HUES6 (cell line): ENCODE measurements at regions not wholly inside any gene's neighbourhood (a gene's known extent, or its start where the extent isn't known, plus 50 kb on each side); places are given as distances from the start of the nearest gene placed in this dataset.

Source experiments
- H3K27ac ChIP-seq: 2 replicates; pipeline ENCODE4 v1.7.0; 2013; ENCODE audit warnings: low read depth, mild to moderate bottlenecking, low read length, inconsistent platforms
- H3K27me3 ChIP-seq: 2 replicates; pipeline ENCODE4 v1.6.1; 2013; ENCODE audit warnings: low read length; ENCODE audit not compliant: control insufficient read depth, insufficient read depth
- H3K36me3 ChIP-seq: 2 replicates; pipeline ENCODE4 v1.6.1; 2013; ENCODE audit warnings: low read length; ENCODE audit not compliant: control insufficient read depth, insufficient read depth
- H3K4me1 ChIP-seq: 2 replicates; pipeline ENCODE4 v1.6.1; 2013; ENCODE audit warnings: low read length; ENCODE audit not compliant: control insufficient read depth, insufficient read depth
- H3K4me3 ChIP-seq: 2 replicates; pipeline ENCODE4 v1.5.1; 2013; ENCODE audit warnings: low read depth, low read length
- H3K9ac ChIP-seq: one replicate; pipeline ENCODE4 v1.6.1; 2013; ENCODE audit warnings: mild to moderate bottlenecking, low read length
- H3K9me3 ChIP-seq: 2 replicates; pipeline ENCODE4 v1.6.1; 2013; ENCODE audit warnings: low read depth, low read length; ENCODE audit not compliant: control insufficient read depth, insufficient read depth

DNA sequence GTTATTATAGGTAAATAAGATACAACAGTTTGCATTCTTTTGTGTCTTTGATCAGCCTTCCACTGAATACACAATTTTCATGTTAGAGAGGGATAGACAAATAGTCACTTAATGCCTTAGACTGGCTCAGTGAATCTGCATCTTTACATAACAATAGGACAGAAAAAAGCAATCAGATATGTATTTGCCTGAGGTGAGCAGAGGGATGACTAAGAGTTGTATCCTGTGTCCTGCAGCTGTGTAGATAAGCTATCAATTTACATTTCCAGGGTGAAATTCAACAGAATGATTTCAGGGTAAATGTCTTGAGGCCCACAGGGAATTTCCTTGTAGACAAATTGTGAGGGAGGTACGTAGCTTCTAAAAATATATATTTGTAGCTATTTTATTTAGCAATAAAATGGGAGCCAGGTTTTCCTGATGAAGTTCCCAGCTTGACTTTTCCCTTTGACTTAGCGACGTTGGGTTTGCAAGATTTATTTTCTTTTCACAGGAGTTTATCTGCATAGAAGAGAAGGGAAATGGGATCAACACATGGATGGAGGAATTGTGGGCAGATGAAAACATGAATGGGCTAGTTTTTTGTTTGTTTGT lies 586.1 kb upstream of the CDH6 start:
- H3K27ac ChIP-seq, result peak overlapping the region; percentile 76; the same call in 1 of the 2 replicates
- peak overlapping the region; percentile 3 for H3K9ac ChIP-seq
- no peaks in the 10 kb centered on the region for H3K9me3 ChIP-seq
- peaks cover 24% of the 10 kb centered on the region for H3K4me1 ChIP-seq
- H3K4me3 ChIP-seq, result no peak overlapping the region
- H3K36me3 ChIP-seq, result no peaks in the 10 kb centered on the region
- peaks cover 10% of the 10 kb centered on the region; the same call in 1 of the 2 replicates for H3K27me3 ChIP-seq

DNA sequence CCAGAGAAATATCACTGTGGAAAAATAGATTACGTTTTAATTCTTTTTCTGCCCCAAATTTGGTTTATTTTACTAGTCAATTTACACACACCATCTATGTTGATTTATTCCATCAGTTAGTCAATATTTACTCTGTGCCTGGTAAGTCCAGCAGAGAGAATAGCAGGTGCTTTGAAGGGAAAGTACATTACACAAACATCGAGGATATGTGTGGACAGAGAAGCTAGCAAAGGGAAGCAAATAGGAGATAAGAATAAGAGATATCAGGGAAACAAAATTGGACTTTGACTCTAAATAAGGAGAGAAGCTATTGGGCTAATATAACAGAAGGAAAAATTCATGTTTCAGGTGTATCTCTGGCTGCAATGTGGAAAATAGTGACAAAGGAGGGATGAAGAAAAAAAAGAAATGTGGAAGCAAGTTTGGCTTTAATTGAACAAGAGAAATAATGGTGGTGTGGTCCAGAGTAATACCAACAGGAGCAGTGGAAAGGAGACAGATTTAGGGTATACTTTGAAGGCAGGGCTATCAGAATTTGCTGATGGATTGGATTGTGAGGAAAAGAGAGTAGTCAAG lies 587.7 kb upstream of the CDH6 start:
- no peak overlapping the region for H3K27ac ChIP-seq
- peaks cover 24% of the 10 kb centered on the region for H3K4me1 ChIP-seq
- H3K27me3 ChIP-seq, result peaks cover 10% of the 10 kb centered on the region; the same call in 1 of the 2 replicates
- H3K36me3 ChIP-seq, result no peaks in the 10 kb centered on the region
- no peak overlapping the region for H3K9ac ChIP-seq
- H3K9me3 ChIP-seq, result no peaks in the 10 kb centered on the region
- H3K4me3 ChIP-seq, result no peak overlapping the region

DNA sequence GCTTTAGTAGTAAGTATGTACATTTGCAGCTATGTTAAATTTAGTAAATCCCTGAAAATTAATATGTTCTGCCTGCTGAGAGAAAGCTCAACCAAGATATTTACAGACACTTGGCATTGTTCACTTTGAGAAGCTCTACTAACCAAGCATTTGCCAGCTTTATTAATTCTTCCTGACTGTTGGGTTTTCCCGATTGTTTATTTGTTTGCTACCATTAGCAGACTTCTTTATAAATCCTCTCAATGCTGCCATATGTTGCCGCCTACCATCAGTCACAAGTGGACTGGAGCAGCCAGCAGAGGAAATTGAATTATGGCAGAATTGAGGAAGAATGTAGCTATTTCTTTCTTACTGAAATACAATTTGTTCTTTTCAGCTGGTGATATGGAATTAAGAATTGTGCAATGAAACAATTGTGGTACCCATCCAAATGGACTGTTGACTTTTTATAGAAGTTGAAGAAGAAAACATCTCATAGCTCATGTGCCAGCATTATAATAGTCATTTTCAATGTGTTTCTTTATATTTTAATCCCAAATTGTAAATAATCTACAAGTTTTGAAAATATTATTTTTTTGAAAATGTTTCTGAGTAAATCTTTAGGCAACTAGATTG lies 588.7 kb upstream of the CDH6 start:
- Histone ChIP-seq H3K4me3 (no peak overlapping the region), H3K9me3 (no peaks in the 10 kb centered on the region), H3K4me1 (peaks cover 24% of the 10 kb centered on the region), H3K36me3 (no peaks in the 10 kb centered on the region), H3K27me3 (peaks cover 10% of the 10 kb centered on the region; the same call in 1 of the 2 replicates), H3K27ac (no peak overlapping the region), H3K9ac (no peak overlapping the region)

DNA sequence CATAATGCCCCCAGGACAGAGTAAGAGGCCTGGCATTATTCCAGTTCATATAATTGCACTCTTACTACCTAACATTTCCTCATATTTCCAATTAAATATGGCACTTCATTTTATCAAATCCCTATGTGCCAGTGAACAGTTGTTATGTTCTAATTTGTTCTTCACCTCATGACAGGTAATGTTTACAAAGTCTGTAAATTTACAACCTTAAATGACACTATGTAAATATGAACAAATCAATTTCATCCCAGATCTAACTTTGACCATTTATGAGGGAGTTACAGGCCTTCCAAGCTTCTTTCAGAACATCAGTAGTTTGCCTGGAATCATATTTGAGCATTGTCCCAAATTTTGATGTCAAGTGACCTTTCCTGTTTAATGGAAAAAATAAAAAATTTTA lies 592.6 kb upstream of the CDH6 start:
- Histone ChIP-seq H3K4me1 (peaks cover 6% of the 10 kb centered on the region; the same call in 1 of the 2 replicates), H3K27me3 (peaks cover 4% of the 10 kb centered on the region; the same call in 1 of the 2 replicates), H3K36me3 (no peaks in the 10 kb centered on the region), H3K27ac (no peak overlapping the region), H3K9ac (no peak overlapping the region), H3K9me3 (no peaks in the 10 kb centered on the region), H3K4me3 (no peak overlapping the region)

DNA sequence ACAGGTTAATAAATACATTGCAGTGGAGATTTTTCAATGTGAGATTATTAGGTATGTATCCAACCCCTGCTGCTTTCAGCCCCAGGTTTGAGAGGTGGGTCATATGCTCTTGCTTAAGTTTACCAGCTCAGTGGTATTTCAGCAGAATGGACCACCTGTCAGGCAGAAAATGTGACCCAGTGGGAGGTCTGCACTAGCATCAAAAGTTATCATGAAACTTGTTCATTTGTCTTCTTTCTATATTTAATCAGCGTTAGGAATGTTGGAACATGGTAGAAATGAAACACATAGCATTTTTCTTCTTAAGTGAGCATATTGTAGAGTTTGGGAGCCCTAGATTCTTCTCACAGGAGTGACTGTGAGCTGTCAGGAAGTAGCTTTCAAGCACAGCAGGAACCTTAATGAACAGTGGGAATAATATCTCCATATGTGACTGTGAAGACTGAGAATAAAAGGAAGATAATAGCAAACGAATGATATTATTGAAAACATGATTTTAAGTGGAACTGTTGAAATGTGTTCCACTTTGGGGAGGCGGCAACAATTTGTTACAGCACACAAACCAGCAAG lies 596.9 kb upstream of the CDH6 start:
- no peak overlapping the region for H3K4me3 ChIP-seq
- no peak overlapping the region for H3K9ac ChIP-seq
- H3K27me3 ChIP-seq, result no peaks in the 10 kb centered on the region
- H3K27ac ChIP-seq, result no peak overlapping the region
- H3K4me1 ChIP-seq, result peaks cover 15% of the 10 kb centered on the region; the same call in 1 of the 2 replicates
- H3K9me3 ChIP-seq, result no peaks in the 10 kb centered on the region
- no peaks in the 10 kb centered on the region for H3K36me3 ChIP-seq

DNA sequence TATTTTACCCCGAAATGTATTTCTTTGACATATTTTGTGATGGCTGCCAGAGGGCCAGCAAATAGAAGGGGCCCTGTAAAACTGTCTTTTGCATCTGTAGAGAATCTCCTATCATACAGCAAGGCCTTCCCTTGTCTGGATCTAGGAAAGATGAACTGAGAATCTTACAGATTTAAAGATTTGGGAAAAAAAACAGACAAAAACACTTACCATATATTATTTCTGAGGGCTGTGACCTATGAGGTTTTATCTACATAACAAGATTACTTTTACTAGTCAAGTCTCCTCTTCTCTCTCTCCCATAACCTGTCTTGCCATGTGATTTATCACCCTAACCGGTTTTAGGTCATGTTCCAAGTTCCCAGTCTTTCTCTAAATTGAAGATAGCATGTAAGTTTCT lies 599.2 kb upstream of the CDH6 start:
- peaks cover 15% of the 10 kb centered on the region; the same call in 1 of the 2 replicates for H3K4me1 ChIP-seq
- H3K36me3 ChIP-seq, result no peaks in the 10 kb centered on the region
- no peak overlapping the region for H3K9ac ChIP-seq
- H3K4me3 ChIP-seq, result no peak overlapping the region
- no peaks in the 10 kb centered on the region for H3K27me3 ChIP-seq
- H3K27ac ChIP-seq, result no peak overlapping the region
- no peaks in the 10 kb centered on the region for H3K9me3 ChIP-seq

DNA sequence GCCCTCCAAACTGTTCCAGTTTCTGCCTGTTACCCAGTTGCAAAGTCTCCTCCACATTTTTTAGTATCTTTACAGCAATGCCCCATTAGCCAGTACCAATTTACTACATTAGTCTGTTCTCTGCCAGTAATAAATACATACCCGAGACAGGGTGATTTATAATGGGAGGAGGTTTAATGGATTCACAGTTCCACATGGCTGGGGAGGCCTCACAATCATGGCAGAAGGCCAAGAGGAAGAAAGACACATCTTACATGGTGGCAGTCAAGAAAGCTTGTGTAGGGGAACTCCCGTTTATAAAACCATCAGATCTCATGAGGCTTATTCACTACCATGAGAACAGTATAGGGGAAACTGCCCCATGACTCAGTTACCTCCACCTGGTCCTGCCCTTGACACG lies 600.7 kb upstream of the CDH6 start:
- Histone ChIP-seq H3K9ac (no peak overlapping the region), H3K27ac (no peak overlapping the region), H3K36me3 (no peaks in the 10 kb centered on the region), H3K4me3 (no peak overlapping the region), H3K9me3 (no peaks in the 10 kb centered on the region), H3K4me1 (peaks cover 15% of the 10 kb centered on the region; the same call in 1 of the 2 replicates), H3K27me3 (no peaks in the 10 kb centered on the region)

DNA sequence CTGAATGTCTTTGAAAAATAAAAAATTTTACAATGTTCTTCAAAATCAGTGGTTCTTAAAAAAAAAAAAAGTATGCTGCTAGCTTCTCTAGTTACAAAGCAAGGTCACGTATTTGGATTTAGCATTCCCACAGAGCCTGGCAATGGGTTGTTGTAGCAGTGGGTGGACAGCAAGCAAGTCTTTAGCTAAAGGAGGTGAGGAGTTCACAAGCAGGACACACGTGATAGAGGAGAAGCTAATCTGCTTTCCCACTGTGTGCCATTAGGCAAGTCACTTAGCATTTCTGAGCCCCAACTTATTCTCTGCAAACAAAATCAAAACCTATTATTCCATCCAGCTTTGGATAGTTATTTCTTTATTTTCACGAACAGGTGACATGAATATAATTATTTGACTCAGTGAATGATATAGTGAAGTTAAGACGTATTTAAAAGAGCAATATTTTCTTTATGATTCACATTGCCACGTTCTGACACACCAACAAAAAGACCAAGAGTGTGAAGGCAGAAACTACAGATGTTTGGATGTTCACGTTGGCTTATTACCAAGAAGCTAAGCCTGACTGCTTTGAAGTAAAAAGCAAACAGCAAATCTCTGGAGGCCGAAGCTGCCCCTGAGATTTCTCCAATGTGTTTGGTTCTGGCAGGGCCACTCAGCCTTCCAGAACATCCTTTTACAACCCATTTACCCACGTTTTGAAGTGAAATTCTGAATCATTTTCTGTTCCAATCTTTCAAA lies 612.1 kb upstream of the CDH6 start:
- no peak overlapping the region for H3K9ac ChIP-seq
- H3K9me3 ChIP-seq, result no peaks in the 10 kb centered on the region
- H3K27ac ChIP-seq, result no peak overlapping the region
- no peaks in the 10 kb centered on the region for H3K27me3 ChIP-seq
- no peaks in the 10 kb centered on the region; the same call in 1 of the 2 replicates for H3K4me1 ChIP-seq
- no peak overlapping the region for H3K4me3 ChIP-seq
- no peaks in the 10 kb centered on the region for H3K36me3 ChIP-seq

DNA sequence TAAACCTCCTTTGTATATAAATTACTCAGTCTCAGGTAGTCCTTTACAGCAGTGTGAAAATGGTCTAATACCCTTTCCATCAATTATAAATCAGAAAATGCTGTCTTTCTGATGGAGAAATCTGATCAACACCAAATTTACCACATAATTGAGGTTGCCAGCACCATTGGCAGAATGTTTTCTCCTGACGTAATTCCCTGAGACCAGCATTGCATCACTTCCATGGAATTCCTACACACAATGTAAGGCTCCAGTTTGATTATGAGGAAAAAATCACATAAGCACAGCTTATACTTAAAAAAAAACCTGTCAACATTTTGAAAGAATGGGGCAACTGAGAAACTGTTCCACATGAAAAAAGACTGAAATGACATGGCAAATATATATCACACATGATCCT lies 618.7 kb upstream of the CDH6 start:
- H3K9ac ChIP-seq, result no peak overlapping the region
- no peaks in the 10 kb centered on the region for H3K36me3 ChIP-seq
- H3K27me3 ChIP-seq, result no peaks in the 10 kb centered on the region
- H3K9me3 ChIP-seq, result no peaks in the 10 kb centered on the region
- no peaks in the 10 kb centered on the region for H3K4me1 ChIP-seq
- no peak overlapping the region for H3K4me3 ChIP-seq
- no peak overlapping the region for H3K27ac ChIP-seq

DNA sequence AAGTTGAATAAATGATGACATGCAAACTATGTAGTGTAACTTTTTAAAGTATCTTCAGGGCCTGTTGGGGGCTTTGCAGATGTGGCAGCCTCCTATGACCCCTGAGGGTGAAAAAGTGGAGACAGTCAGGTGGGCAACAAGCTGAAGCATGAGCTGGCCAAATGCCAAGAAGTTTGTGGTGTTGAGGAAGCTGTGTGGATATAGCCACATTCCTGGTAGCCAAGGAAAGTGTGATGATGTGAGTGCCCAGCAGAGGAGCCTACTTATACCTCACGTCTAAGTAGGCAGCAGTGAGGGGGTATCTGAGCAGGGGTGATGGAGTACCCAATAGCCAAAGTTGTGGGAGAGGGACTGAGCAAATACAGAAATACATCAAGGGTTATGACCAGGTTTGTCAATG lies 621.2 kb upstream of the CDH6 start:
- H3K27ac ChIP-seq, result no peak overlapping the region
- no peaks in the 10 kb centered on the region for H3K36me3 ChIP-seq
- no peaks in the 10 kb centered on the region for H3K27me3 ChIP-seq

More for the DNA sequence above, 621.2 kb upstream of the CDH6 start:
- no peaks in the 10 kb centered on the region for H3K9me3 ChIP-seq
- no peak overlapping the region for H3K9ac ChIP-seq
- H3K4me3 ChIP-seq, result no peak overlapping the region
- no peaks in the 10 kb centered on the region for H3K4me1 ChIP-seq
